Non-pigmented ciliary epithelial cell (primary cell): ENCODE measurements at regions not wholly inside any gene's neighbourhood (a gene's known extent, or its start where the extent isn't known, plus 50 kb on each side); places are given as distances from the start of the nearest gene placed in this dataset.
"Not testable (repeated sequence)": the region's sequence is repeated elsewhere in the genome, so short reads cannot be mapped to it uniquely, and the experiment has no call there.

Experiments used
- DNase-seq: peaks from one replicate; pipeline ENCODE4 v3.0.0-alpha.2; 2010; ENCODE audit warnings: low read depth

GRCh38 chr16:61002479-61003204, 1033.6 kb downstream of the CDH8 start:
- DNase-seq: no peak

DNA sequence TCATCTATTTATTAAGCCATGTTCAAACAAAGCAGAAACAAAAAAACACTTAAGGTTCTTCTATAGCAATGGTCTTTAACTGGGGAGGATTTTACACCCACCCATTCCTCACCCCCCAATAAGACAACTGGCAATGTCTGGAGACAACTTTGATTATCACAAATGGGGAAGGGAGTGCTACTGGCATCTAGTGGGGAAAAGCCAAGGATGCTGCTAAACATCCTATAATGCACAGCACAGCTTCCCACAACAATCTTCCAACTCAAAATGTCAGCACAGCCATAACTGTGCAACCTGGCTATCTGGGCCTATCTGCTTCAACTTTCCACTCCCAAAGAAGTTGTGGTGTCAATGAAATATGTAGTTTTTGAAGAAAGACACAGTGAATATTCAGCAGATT, 1044.4 kb downstream of the CDH8 start:
- DNase-seq: no peak

GRCh38 chr16:60989592-60989991, 1046.6 kb downstream of the CDH8 start:
- DNase-seq: no peak

GRCh38 chr16:60979119-60979518, 1057.1 kb downstream of the CDH8 start:
- no peak for DNase-seq

DNA sequence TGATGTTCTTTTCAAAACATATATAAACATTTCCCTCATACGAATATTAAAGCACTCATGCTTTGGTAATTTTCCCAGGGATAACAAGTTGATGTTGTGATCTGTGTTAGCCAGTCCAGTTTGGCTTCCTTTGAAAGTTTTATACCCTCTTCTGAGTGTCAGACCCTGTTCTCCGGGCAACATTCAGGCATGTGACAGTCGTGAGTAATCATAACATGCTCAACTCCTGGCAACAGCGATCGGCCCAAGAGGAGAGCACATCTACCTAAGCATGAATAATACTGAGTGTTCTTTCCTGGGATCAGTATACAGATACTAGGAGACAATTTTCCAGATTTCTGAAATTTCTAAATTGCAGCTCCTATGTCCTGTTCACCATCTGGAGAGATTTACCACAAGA, 1086.4 kb downstream of the CDH8 start:
- no peak for DNase-seq

GRCh38 chr16:60945225-60945624, 1091.0 kb downstream of the CDH8 start:
- DNase-seq: no peak

DNA sequence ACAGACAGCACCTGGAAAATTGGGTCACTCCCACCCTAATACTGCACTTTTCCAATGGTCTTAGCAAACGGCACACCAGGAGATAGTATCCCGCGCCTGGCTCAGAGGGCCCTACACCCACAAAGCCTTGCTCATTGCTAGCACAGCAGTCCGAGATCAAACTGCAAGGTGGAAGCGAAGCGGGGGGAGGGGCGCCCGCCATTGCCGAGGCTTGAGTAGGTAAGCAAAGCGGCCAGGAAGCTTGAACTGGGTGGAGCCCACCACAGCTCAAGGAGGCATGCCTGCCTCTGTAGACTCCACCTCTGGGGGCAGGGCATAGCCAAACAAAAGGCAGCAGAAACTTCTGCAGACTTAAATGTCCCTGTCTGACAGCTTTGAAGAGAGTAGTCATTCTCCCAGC, 1100.0 kb downstream of the CDH8 start:
- not testable (repeated sequence) for DNase-seq

DNA sequence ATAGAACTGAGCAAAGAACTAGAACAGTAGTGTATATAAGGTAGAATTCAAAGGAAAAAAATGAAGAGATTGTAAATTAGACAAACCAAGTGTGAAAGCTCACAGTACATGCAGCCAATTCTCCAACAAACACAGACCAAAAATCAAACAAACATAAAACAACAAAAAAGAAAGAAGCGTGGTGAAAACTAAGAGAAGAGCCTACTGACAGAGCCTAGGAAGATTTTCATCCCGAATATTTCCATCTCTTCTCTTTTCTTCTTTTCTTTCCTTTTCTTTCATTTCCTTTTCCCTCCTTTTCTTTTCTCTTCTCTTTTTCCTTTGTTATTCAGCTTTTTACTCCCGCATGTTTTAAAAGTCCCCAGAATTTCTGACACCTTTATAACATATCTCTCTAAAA, 1103.6 kb downstream of the CDH8 start:
- no peak for DNase-seq

DNA sequence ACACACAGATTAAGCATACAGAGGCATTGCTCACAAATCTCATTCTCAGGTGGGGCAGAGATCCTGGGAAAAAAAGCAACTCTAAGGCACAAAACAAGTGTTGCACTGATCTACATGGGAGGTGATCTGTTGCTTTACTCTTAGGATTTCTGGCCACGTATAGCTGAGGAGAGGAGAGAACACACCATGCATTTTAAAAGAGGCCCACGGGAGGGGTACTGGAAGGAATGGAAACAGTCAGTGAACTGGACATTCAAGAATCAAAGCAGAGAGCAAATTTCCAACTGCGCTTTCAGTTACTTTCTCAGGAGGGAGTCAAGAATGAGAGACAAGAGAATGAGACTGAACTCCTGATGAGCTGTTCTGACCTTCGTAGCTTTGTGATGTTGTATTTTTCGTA, 1105.9 kb downstream of the CDH8 start:
- no peak for DNase-seq

DNA sequence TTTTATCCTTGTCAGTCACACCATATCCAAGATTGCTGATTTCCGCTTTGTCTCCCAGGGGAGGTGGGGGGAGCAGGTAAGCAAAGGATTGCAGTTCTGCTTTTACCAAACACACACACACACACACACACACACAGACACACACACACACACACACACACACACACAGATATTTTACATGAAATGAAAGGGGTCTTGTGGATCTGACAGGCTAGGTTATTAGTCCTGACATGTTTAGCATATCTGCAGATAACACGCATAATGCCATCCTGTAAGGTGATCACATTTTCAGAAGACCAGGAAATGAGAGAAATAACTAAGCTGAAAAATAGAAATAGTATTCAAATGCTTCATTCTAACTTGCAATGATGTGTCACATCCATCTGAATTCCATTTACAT, 1113.3 kb downstream of the CDH8 start:
- no peak for DNase-seq

DNA sequence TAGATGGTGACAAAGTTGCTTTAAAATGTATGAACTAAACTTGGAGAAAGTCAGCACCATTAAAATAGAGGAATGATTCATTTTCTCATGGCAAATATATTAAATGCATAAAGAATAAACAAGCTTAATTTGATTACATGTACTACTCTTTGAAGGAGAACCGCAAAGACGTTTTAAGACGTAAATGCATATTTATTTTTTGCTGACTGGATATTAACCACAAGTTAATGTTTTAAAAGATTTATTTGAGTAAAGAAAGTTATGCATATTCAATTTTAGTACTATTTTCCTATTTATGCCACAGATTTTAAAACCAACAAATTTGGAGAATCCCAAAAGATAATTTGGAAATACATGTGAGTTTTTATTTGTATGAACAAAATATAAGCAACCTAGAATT, 1121.9 kb downstream of the CDH8 start:
- DNase-seq: no peak

DNA sequence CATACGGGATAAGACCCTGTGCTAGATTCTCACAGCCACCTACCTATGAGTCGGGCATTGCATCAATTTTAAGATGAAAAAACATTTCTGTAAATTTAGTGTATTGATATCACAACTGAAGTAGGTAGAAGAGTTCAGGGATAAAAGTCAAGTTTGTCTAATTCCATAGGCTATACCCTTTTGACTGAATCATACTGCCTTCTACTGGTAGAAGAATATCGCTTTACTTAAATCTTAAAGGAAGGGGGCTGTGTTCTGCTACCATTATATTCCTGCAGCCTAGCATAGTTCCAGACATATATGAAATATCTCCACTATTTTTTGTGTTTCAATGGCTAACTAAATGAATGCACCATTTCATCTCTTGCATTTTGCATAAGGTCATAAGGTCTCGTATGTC, 1128.6 kb downstream of the CDH8 start:
- DNase-seq: no peak

GRCh38 chr16:60905811-60906210, 1130.4 kb downstream of the CDH8 start:
- peak; percentile 34 for DNase-seq

GRCh38 chr16:60902114-60902513, 1134.1 kb downstream of the CDH8 start:
- no peak for DNase-seq

GRCh38 chr16:60882816-60883215, 1153.4 kb downstream of the CDH8 start:
- no peak for DNase-seq

- no peak for DNase-seq
These were observed 1183.6 kb downstream of the CDH8 start for GRCh38 chr16:60852635-60853034.

DNA sequence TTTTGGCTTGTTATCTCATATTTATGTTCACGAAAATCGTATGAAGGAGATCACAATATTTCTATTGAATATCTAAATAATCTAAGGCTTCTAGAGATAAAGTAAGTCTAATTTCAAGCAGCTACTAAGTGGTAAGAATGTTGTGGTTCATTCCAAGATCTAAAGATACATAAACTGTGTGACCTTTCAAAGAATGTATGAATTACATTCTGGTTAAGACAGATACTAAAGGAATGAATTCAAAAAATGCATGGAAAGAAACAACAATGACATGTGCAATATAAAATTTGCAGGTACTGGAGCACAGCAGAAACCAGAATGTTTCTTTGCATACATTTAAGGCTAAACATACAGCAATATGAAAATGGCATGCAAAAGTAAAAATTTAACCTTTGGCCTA, 1214.6 kb downstream of the CDH8 start:
- no peak for DNase-seq

DNA sequence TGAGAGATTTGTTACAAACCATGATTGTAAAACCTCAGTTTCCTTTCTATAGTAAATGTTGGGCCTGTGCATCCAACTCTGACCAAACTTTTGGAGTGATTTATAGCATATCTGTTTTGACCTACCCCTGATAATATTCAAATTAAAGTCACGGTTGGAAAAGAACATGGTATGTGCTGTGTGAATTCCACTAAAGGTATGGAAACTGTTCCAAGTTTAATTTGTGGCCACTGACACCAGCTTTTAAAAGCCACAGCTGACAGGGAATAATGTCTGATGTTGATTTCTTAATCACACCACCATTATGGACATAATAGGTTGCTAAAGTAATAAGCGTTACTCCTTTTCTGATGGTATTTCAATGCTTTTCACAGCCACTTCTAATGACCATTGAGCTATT, 1215.9 kb downstream of the CDH8 start:
- DNase-seq: no peak

DNA sequence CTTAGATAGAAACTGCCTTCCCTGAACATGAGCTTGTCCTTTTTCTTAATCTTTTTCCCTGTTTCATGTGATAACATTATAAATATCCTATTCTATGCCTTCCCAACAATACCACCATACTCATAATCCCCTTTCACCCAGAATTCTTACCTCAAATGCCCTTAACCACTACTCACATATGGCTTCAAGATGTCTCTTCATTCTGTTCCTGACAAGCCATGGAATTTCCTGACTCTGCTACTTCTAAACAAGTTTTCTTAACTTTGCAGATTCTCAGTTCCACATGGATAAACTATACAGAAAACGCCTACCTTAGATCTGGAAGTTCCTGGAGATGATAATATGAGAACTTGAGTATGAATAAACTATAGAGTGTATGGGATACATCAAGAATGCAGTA, 1217.8 kb downstream of the CDH8 start:
- DNase-seq: no peak

DNA sequence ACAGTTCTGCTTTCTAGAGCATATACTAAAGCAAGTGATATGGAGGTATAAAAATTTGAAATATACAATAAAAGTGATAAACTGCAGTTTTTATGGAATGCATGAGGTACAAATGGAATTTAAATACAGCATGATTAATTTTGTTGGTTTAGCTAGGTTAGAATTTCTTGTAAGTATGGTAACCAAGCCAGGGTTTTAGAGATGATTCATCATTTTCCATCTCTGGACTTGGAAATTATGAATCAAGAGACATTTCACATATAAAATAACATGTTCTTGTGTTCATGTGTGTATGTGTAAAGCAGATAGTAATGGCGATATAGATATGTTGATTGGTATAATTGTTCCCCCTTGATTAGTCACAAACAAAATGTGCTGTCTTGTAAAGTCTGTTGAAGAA, 1219.8 kb downstream of the CDH8 start:
- no peak for DNase-seq

DNA sequence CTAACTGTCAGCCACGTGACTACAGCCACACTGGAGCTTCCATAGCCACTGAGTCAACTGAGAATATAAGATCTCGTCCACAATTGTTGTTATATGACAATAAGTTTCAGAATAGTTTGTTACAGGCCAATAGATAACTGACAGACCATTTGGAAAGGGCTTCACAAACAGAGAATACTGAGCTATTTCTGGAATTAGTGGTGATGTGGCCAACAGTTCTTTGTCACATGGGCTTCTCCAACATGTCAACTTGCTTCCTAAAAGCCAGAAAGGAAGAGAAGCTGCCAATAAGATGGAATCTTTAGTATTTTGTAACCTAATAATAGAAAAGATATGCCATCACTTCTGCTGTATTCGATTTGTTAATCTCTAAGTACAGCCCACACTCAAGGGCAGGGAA, 1220.4 kb downstream of the CDH8 start:
- no peak for DNase-seq

- no peak for DNase-seq
These were observed 1221.2 kb downstream of the CDH8 start for GRCh38 chr16:60815033-60815432.

DNA sequence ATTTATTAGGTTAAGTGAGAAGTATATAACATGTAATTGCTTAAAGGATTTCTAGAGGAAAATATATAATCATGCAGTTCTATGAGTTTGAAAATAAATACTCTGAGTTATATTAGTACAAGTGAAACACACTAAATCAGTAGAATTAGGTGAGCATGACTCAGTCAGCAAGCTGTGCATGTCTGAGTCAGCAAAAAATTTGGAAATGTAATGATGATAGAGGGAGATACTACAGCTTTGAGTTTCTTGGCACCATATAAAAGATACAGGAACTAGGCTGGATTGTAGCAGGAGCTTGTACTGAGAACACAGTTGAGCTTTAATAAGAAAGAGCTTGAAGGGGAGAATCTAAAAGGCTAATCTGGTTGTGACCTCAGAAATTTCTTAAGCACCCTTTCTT, 1224.6 kb downstream of the CDH8 start:
- DNase-seq: no peak

GRCh38 chr16:60811051-60811608, 1225.1 kb downstream of the CDH8 start:
- no peak for DNase-seq
